GM12865 (cell line): ENCODE measurements at regions not wholly inside any gene's neighbourhood (a gene's known extent, or its start where the extent isn't known, plus 50 kb on each side); places are given as distances from the start of the nearest gene placed in this dataset.

Source experiments
- DNase-seq: peaks from one replicate; pipeline ENCODE4 v3.0.0; 2010; ENCODE audit warnings: low read depth
- H3K4me3 ChIP-seq: 2 replicates; pipeline ENCODE4 v1.5.1; 2011; ENCODE audit warnings: mild to moderate bottlenecking, low read depth, low read length, control low read depth
- TF ChIP-seq, protein P1 (sequence below): IDR thresholded peaks from 2 replicates; pipeline ENCODE4 v1.5.1; 2011; ENCODE audit warnings: low read length, control low read depth, low read depth, inconsistent platforms; ENCODE audit not compliant: insufficient read depth; ENCODE audit errors: missing control alignments

DNA sequence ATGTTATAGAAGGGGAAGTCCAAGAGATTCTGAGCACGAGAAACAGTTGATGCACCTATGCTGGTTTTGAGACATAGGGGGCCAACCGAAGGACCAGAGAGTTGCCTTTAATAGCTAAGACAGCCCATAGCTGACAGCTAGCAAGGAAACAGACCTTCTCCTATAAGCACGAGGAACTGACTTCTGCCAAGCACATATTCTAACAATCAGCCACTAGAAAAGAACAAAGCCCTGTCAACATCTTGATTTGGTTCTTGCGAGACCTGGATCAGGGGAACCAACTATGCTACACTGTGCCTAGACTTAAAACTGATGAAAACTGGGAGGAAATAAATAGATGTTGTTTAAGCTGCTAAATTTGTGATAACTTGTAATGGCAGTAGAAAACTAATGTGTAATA, 785.6 kb downstream of the TMTC2 start:
- H3K4me3 ChIP-seq, result no peak overlapping the region
- no peak for DNase-seq
- TF ChIP-seq, protein P1, sequence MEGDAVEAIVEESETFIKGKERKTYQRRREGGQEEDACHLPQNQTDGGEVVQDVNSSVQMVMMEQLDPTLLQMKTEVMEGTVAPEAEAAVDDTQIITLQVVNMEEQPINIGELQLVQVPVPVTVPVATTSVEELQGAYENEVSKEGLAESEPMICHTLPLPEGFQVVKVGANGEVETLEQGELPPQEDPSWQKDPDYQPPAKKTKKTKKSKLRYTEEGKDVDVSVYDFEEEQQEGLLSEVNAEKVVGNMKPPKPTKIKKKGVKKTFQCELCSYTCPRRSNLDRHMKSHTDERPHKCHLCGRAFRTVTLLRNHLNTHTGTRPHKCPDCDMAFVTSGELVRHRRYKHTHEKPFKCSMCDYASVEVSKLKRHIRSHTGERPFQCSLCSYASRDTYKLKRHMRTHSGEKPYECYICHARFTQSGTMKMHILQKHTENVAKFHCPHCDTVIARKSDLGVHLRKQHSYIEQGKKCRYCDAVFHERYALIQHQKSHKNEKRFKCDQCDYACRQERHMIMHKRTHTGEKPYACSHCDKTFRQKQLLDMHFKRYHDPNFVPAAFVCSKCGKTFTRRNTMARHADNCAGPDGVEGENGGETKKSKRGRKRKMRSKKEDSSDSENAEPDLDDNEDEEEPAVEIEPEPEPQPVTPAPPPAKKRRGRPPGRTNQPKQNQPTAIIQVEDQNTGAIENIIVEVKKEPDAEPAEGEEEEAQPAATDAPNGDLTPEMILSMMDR, result no peak

DNA sequence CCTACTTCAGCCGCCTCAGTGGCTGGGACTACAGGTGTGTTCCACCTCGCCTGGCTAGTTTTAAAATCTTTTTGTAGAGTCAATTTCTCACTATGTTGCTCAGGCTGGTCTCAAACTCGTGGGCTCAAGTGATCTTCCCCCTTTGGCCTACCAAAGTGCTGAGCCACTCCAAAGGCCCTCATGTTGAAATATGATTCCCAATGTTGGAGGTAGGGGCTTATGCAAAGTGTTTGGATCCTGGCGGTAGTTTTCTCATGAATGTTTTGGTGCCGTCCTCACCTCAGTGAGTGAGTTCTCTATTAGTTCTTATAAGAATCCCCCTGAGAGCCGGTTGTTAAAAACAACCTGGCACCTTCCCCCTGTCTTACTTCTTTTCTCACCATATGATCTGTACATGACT, 784.6 kb downstream of the TMTC2 start:
- no peak for DNase-seq
- TF ChIP-seq, protein P1, result no peak
- H3K4me3 ChIP-seq, result no peak overlapping the region

DNA sequence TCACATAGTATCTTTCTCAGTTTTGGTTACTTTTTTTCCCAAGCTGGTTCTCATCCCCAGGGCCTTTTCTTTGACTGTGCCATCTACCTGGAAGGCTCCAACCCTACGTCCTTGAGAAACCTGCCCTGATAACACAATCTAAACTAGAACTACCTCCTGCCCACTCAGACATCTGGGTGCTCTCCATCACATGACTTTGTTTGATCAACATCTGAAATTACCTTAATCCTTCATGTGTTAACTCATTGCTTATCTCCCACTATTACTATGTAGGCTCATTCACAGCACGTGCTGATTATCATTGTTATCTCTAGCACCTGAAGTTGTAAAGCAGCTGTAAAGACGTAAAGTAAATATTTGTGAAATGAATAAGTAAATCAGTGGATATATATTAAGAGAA, 784.0 kb downstream of the TMTC2 start:
- DNase-seq, result no peak
- TF ChIP-seq, protein P1, result no peak
- H3K4me3 ChIP-seq, result no peak overlapping the region

DNA sequence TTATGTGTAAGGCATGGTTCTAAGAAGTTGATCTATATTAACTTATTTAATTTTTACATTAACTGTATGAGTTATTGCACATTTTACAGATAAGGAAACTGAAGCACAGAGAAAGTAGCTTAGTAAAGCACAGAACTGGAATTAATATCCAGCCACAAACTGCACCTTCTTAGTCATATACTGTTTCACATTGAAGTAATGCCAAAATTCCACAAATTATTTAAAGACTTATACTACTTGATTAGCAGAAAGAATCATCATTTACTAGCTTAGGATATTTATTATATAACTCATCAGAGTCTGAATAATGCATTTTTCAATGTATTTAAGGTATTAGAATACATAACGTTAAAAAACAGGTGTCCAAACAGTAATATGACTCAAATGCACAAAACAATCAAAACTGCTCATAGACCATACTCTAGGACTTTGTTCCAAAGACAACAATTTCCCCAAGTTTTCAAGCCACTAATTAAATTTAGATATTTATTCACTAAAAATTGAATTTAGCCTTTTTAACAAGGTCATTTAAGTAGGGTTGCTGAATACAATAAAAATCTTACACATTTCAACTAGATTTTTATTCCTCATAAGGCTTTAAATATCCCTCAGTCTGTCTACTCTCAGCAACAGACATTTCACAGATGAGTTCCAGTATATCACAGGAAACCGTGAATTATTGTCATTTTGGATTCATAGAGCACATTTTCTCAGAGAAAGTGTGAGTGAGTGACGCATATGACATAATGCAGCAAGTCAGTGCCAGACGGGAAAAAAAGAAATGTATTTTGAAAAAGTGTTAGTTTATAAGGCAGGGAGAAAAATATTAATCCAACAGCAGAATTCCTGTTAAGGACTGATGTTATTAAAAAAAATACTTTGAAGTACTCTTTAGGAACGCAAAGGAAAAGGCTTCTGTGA, 782.5 kb downstream of the TMTC2 start:
- TF ChIP-seq, protein P1, result no peak
- no peak for DNase-seq
- no peak overlapping the region for H3K4me3 ChIP-seq

DNA sequence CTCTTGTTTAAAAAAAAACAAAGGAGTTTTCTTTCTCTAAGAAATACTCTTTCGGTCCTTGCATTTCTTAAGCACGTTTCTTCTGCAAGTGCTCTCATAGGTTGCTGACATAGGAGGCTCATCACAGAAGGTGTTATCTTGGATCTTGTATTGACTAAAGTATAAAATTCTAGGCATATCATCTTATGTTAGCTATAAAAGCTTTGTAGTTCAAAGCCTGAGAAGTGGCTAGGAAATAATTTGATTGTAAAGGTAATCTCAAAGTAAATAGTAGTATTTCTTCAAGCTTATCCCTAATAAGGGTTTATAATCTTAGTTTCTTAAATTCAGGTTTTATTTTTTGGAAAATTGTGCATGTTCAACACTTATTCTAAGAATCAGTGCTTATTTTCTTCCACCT, 778.9 kb downstream of the TMTC2 start:
- no peak for DNase-seq
- no peak overlapping the region for H3K4me3 ChIP-seq
- TF ChIP-seq, protein P1, result no peak

DNA sequence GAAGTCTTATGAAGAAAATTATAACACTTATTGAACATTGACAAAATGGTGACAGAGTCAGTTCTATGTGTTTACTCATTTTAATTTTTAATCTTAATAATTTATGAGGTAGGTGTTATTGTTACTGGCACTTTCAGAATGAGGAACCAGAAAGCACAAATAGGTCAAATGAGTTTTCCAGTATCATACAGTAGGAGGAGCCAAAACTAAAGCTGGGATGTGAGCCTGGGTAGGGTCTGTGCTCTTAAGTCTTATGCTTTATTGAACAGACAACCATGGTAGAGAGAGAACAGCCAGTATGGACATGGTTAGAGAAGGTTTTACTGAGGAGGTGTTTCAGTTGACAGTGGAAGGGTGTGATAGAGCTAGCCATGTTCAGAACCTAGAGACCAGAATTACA, 775.7 kb downstream of the TMTC2 start:
- no peak overlapping the region for H3K4me3 ChIP-seq
- TF ChIP-seq, protein P1, result no peak
- DNase-seq, result no peak
